GM18505 (cell line): ENCODE measurements at regions not wholly inside any gene's neighbourhood (a gene's known extent, or its start where the extent isn't known, plus 50 kb on each side); places are given as distances from the start of the nearest gene placed in this dataset.
"Not testable (repeated sequence)": the region's sequence is repeated elsewhere in the genome, so short reads cannot be mapped to it uniquely, and the experiment has no call there.

Source experiments
- ATAC-seq: cut with Tn5 transposase; IDR thresholded peaks from one replicate; pipeline ENCODE4 v1.9.1; 2021; ENCODE audit not compliant: unreplicated experiment
- POLR2A ChIP-seq: IDR thresholded peaks from 4 replicates; pipeline ENCODE4 v1.6.1; 2011; ENCODE audit warnings: borderline replicate concordance; ENCODE audit not compliant: insufficient read depth, insufficient read length; ENCODE audit errors: extremely low read depth

GRCh38 chr6:81073318-81073717, 679.2 kb downstream of the TENT5A start:
- TF ChIP-seq POLR2A = no peak
- no peak for ATAC-seq

- ATAC-seq = no peak
- no peak for TF ChIP-seq POLR2A
These were observed 681.4 kb downstream of the TENT5A start for GRCh38 chr6:81071121-81071520.

- ATAC-seq = no peak
- TF ChIP-seq POLR2A = no peak
These were observed 685.4 kb downstream of the TENT5A start for GRCh38 chr6:81067057-81067456.

GRCh38 chr6:81063891-81064290, 688.6 kb downstream of the TENT5A start:
- no peak for TF ChIP-seq POLR2A
- no peak for ATAC-seq

GRCh38 chr6:81054036-81054435, 698.4 kb downstream of the TENT5A start:
- no peak for ATAC-seq
- TF ChIP-seq POLR2A = no peak

GRCh38 chr6:81051952-81052351, 700.5 kb downstream of the TENT5A start:
- no peak for TF ChIP-seq POLR2A
- ATAC-seq = no peak

- no peak for ATAC-seq
- no peak for TF ChIP-seq POLR2A
These were observed 702.9 kb downstream of the TENT5A start for GRCh38 chr6:81049425-81050042.

- ATAC-seq = no peak
- TF ChIP-seq POLR2A = no peak
These were observed 721.1 kb downstream of the TENT5A start for GRCh38 chr6:81031416-81031815.

- no peak for ATAC-seq
These were observed 726.4 kb downstream of the TENT5A start for GRCh38 chr6:81026041-81026553.

GRCh38 chr6:81023709-81024108, 728.8 kb downstream of the TENT5A start:
- TF ChIP-seq POLR2A = no peak
- ATAC-seq = no peak

More at GRCh38 chr6:81026041-81026553, 726.4 kb downstream of the TENT5A start:
- TF ChIP-seq POLR2A = no peak

- TF ChIP-seq POLR2A = no peak
These were observed 729.4 kb downstream of the TENT5A start for GRCh38 chr6:81023007-81023582.

GRCh38 chr6:81017586-81017985, 734.9 kb downstream of the TENT5A start:
- not testable (repeated sequence) for ATAC-seq

More at GRCh38 chr6:81023007-81023582, 729.4 kb downstream of the TENT5A start:
- no peak for ATAC-seq

- TF ChIP-seq POLR2A = no peak
- no peak for ATAC-seq
These were observed 748.6 kb downstream of the TENT5A start for GRCh38 chr6:81003894-81004293.

GRCh38 chr6:81003156-81003555, 749.3 kb downstream of the TENT5A start:
- no peak for TF ChIP-seq POLR2A
- no peak for ATAC-seq
